ENCODE measurements at regions not wholly inside any gene's neighbourhood (a gene's known extent, or its start where the extent isn't known, plus 50 kb on each side); places are given as distances from the start of the nearest gene placed in this dataset.

DNA sequence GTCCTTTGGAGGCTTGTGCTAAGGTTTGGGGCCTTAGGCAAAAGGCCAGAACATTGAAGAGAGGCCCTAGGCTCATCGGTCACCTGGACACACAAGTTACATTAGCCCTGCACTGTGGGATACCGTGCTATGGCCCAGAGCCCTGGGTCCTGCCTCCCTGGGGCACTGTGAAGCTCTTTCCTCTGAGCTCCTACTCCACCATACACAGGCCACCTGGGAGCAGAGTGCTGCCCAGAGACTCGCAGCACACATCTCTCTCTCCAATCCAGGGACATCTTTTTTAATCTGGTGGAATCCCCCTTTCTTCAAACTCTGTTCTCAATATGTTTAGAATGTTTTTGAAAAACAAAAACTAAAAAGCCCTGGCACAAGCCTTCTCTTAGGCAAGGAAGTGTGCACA, 314.2 kb upstream of the RGS6 start:
- intact Hi-C loops (cut with DNase I), result no loop called here
- 94 to 95% methylated on average over 3 of the region's 3 CpGs for WGBS, 2 donors

DNA sequence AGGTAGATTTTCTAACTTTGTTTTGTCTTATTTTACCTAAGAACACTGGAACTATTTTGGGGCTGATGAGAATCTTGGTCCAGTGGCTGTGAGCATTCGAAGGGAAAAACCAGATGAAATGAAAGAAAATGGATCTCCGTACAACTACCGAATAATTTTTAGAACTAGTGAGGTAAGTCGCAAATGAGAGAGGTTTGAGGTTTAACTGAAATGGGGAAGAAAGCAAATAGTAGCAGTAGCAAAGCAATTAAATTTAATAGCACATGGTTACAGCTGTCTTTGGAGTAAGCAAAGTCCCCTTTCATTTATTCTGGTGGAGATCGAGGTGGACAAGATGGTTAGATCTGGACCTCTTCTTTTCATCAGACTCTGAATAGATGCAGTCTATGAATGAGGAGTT, 313.5 kb upstream of the RGS6 start:
- TF ChIP-seq POLR2AphosphoS5 (IDR thresholded peaks at IDR 0.05) (no peak), EP300 (IDR thresholded peaks at IDR 0.05) (no peak), POLR2A (IDR thresholded peaks at IDR 0.05) (no peak)
- TF ChIP-seq, protein P1, sequence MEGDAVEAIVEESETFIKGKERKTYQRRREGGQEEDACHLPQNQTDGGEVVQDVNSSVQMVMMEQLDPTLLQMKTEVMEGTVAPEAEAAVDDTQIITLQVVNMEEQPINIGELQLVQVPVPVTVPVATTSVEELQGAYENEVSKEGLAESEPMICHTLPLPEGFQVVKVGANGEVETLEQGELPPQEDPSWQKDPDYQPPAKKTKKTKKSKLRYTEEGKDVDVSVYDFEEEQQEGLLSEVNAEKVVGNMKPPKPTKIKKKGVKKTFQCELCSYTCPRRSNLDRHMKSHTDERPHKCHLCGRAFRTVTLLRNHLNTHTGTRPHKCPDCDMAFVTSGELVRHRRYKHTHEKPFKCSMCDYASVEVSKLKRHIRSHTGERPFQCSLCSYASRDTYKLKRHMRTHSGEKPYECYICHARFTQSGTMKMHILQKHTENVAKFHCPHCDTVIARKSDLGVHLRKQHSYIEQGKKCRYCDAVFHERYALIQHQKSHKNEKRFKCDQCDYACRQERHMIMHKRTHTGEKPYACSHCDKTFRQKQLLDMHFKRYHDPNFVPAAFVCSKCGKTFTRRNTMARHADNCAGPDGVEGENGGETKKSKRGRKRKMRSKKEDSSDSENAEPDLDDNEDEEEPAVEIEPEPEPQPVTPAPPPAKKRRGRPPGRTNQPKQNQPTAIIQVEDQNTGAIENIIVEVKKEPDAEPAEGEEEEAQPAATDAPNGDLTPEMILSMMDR (IDR thresholded peaks at IDR 0.05), result no peak
- no peaks in the 10 kb centered on the region for H3K4me1 ChIP-seq
- H3K27me3 ChIP-seq, result no peaks in the 10 kb centered on the region
- H3K27ac ChIP-seq, result no peak overlapping the region
- H3K4me3 ChIP-seq, result no peak overlapping the region
- H3K36me3 ChIP-seq, result peaks cover 0 to 10% (median 0%) of the 10 kb centered on the region in 4 donors
- intact Hi-C loops (cut with DNase I), result no loop called here
- H3K9me3 ChIP-seq, result no peaks in the 10 kb centered on the region
- WGBS, 2 donors, result 81 to 87% methylated on average over 5 of the region's 5 CpGs
- DNase-seq, result no peak

More for the DNA sequence above, 314.2 kb upstream of the RGS6 start:
- peaks cover 0 to 10% (median 0%) of the 10 kb centered on the region in 4 donors for H3K36me3 ChIP-seq
- no peak overlapping the region for H3K27ac ChIP-seq
- H3K4me1 ChIP-seq, result no peaks in the 10 kb centered on the region
- no peak overlapping the region for H3K4me3 ChIP-seq
- no peaks in the 10 kb centered on the region for H3K27me3 ChIP-seq
- TF ChIP-seq, protein P1 (IDR thresholded peaks at IDR 0.05), result no peak
- no peak for TF ChIP-seq POLR2AphosphoS5 (IDR thresholded peaks at IDR 0.05)
- no peak for TF ChIP-seq EP300 (IDR thresholded peaks at IDR 0.05)
- TF ChIP-seq POLR2A (IDR thresholded peaks at IDR 0.05), result no peak
- no peak for DNase-seq
- H3K9me3 ChIP-seq, result no peaks in the 10 kb centered on the region

DNA sequence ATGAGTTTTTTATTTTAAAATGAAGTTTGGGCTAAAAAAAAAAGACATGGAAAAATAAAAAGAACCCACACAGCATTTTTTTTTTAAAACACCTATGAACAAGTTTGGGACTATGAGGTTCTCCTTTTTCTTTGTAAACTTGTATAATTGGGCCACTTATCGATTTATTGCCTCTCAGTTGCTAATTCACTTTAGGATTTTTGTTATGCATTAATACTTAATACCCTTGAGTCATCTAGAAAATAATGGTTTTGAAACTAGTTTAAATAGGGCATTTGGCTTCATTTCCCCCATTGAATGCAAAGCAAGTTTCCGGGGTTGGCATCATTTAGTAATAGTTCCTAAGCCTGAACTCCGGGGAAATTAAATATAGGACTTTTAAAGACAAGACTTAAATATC, 312.8 kb upstream of the RGS6 start:
- Histone ChIP-seq H3K4me3 (no peak overlapping the region), H3K27me3 (no peaks in the 10 kb centered on the region), H3K36me3 (peaks cover 0 to 18% (median 0%) of the 10 kb centered on the region in 4 donors), H3K27ac (no peak overlapping the region), H3K4me1 (no peaks in the 10 kb centered on the region), H3K9me3 (no peaks in the 10 kb centered on the region)
- whole genome bisulfite sequencing, 2 donors, result 93 to 95% methylated on average over 3 of the region's 3 CpGs
- TF ChIP-seq, protein P1 (IDR thresholded peaks at IDR 0.05), result no peak
- TF ChIP-seq EP300 (IDR thresholded peaks at IDR 0.05), result no peak
- TF ChIP-seq POLR2A (IDR thresholded peaks at IDR 0.05), result no peak
- TF ChIP-seq POLR2AphosphoS5 (IDR thresholded peaks at IDR 0.05), result no peak
- intact Hi-C loops (cut with DNase I), result no loop called here
- DNase-seq, result no peak

DNA sequence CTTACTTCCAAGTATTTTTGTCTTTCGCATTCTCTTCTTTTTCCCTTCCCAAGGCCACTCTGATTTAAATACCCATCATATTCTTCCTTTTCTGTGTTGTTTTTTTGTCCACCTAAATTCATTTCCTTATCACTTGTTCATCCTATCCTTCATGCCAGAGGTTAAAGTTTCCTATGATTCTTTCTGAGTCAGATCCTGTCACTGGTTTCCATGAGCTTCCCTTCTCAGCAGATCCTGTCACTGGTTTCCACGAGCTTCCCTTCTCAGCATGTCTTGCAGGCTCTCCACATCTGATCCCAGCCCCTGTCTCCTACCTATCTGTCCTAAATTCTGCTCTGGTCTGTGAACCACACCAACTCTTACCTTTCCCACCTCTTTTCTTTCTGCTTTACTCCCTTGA, 311.8 kb upstream of the RGS6 start:
- Histone ChIP-seq H3K27ac (no peak overlapping the region), H3K4me3 (no peak overlapping the region), H3K27me3 (no peaks in the 10 kb centered on the region), H3K36me3 (peaks cover 0 to 23% (median 0%) of the 10 kb centered on the region in 4 donors), H3K9me3 (no peaks in the 10 kb centered on the region), H3K4me1 (no peaks in the 10 kb centered on the region)
- DNase-seq, result no peak
- no peak for TF ChIP-seq EP300 (IDR thresholded peaks at IDR 0.05)
- TF ChIP-seq POLR2AphosphoS5 (IDR thresholded peaks at IDR 0.05), result no peak
- TF ChIP-seq POLR2A (IDR thresholded peaks at IDR 0.05), result no peak
- TF ChIP-seq, protein P1 (IDR thresholded peaks at IDR 0.05), result no peak
- intact Hi-C loops (cut with DNase I), result loop anchor here (10.0 kb wide), 1 partner anchor 296 kb away; the partner anchor contains the start of gene SIPA1L1
- WGBS, 2 donors, result 95 to 98% methylated on average over 2 of the region's 2 CpGs

DNA sequence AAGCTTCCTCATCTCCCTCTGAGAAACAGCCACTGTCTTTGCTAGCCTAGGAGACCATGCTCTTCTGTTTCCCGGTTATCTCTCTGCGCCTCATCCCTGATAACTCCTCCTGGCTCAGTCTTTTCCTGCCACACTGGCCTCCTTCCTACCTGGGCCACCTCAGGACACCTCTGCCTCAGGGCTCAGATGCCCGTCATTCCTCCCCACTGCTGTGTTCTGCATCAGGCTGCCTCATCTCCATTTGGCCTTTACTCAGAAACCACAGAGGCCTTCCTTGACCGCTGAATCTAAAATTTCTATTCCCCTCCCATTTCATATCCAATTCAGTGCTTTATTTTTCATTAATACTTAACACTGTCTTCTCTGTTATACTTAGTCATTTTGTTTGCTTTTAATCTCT, 311.0 kb upstream of the RGS6 start:
- Histone ChIP-seq H3K27ac (no peak overlapping the region), H3K9me3 (no peaks in the 10 kb centered on the region), H3K4me3 (no peak overlapping the region), H3K4me1 (peaks cover 0 to 4% (median 0%) of the 10 kb centered on the region in 4 donors), H3K36me3 (peaks cover 0 to 23% (median 0%) of the 10 kb centered on the region in 4 donors), H3K27me3 (no peaks in the 10 kb centered on the region)
- intact Hi-C loops (cut with DNase I), result loop anchor here (10.0 kb wide), 1 partner anchor 296 kb away; the partner anchor contains the start of gene SIPA1L1
- no peak for TF ChIP-seq POLR2AphosphoS5 (IDR thresholded peaks at IDR 0.05)
- TF ChIP-seq, protein P1 (IDR thresholded peaks at IDR 0.05), result no peak
- TF ChIP-seq EP300 (IDR thresholded peaks at IDR 0.05), result no peak
- no peak for TF ChIP-seq POLR2A (IDR thresholded peaks at IDR 0.05)
- WGBS, 2 donors, result 96 to 98% methylated on average over 4 of the region's 4 CpGs
- no peak for DNase-seq

All from sigmoid colon (tissue), 6 donors.